ENCODE measurements at regions not wholly inside any gene's neighbourhood (a gene's known extent, or its start where the extent isn't known, plus 50 kb on each side); places are given as distances from the start of the nearest gene placed in this dataset.
"Not testable (repeated sequence)": the region's sequence is repeated elsewhere in the genome, so short reads cannot be mapped to it uniquely, and the experiment has no call there.

DNA sequence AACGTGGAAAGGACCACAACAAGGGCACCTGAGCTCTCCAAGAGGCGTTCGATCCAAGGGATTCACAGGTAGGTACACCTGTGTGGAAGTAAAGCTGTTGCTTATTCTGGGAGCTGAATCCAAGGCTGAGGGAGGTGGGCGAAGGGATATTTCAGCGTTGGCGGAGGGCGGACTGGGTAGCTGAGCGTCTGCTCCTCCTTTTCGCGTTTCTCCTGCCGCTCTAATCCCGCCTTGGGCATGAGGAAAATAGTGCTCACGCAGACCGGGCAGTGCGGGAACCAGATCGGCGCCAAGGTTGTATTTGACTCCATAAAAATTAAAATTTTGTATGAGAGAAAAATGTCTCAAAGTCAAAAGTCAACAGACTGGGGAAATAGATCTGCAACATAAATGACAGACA is 3966.2 kb upstream of the OR11H1 start:
- H3K27me3 ChIP-seq (ENCODE audit: control insufficient read depth in 2 of 2, insufficient read depth in 2 of 2, low read length in 2 of 2); H3K36me3 ChIP-seq (ENCODE audit: control insufficient read depth in 2 of 2, insufficient read depth in 2 of 2, low read length in 2 of 2); H3K9me3 ChIP-seq (ENCODE audit: control insufficient read depth in 2 of 2, low read length in 2 of 2); H3K27ac ChIP-seq (ENCODE audit: low read depth in 2 of 2, low read length in 2 of 2); H3K9ac ChIP-seq (ENCODE audit: low read depth in 1 of 2, low read length in 2 of 2); H3K4me1 ChIP-seq (ENCODE audit: control insufficient read depth in 2 of 2, insufficient read depth in 2 of 2, low read length in 2 of 2); H3K4me3 ChIP-seq (ENCODE audit: low read length in 2 of 2): not testable (repeated sequence)

DNA sequence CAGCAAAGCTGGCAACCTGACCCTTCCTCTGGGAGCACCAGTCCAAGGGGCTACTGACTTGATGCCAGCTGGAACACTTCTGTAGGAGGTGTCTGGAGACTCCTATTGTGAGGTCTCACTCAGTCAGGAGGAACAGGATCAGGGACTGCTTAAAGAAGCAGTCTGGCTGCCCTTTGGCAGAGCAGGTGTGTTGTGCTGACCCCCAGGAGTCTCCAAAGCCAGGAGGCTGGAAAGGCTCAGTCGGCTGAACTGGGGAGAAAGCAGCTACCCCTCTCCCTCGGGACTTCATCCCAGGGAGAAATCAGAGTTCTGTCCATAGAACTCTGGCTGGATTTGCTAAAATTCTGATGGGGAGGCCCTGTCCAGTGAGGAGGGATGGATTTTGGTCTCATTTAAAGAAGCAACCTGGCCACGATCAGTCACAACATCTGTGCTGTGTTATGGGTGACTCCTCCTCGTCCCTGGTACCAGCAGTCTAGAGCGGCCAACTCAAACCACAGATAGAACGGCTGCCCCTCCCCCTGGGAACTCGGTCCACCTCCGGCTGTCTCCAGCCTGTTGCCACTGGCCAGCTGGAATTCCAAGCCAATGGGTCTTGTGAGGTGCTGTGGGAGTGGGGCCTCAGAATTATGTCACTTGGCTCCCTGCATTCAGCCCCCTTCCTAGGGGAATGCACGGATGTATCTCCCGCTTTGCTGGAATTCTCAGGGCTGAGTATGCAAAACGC is 3959.0 kb upstream of the OR11H1 start:
- not testable (repeated sequence) for H3K27me3 ChIP-seq (ENCODE audit: control insufficient read depth in 2 of 2, insufficient read depth in 2 of 2, low read length in 2 of 2); H3K4me1 ChIP-seq (ENCODE audit: control insufficient read depth in 2 of 2, insufficient read depth in 2 of 2, low read length in 2 of 2); H3K27ac ChIP-seq (ENCODE audit: low read depth in 2 of 2, low read length in 2 of 2); H3K9ac ChIP-seq (ENCODE audit: low read depth in 1 of 2, low read length in 2 of 2); H3K36me3 ChIP-seq (ENCODE audit: control insufficient read depth in 2 of 2, insufficient read depth in 2 of 2, low read length in 2 of 2); H3K4me3 ChIP-seq (ENCODE audit: low read length in 2 of 2)
- peaks cover 7 to 13% of the 10 kb centered on the region in 2 donors for H3K9me3 ChIP-seq (ENCODE audit: control insufficient read depth in 2 of 2, low read length in 2 of 2)

- not testable (repeated sequence) for H3K27ac ChIP-seq (ENCODE audit: low read depth in 2 of 2, low read length in 2 of 2); H3K36me3 ChIP-seq (ENCODE audit: control insufficient read depth in 2 of 2, insufficient read depth in 2 of 2, low read length in 2 of 2); H3K4me3 ChIP-seq (ENCODE audit: low read length in 2 of 2); H3K4me1 ChIP-seq (ENCODE audit: control insufficient read depth in 2 of 2, insufficient read depth in 2 of 2, low read length in 2 of 2); H3K27me3 ChIP-seq (ENCODE audit: control insufficient read depth in 2 of 2, insufficient read depth in 2 of 2, low read length in 2 of 2); H3K9ac ChIP-seq (ENCODE audit: low read depth in 1 of 2, low read length in 2 of 2)
- H3K9me3 ChIP-seq (ENCODE audit: control insufficient read depth in 2 of 2, low read length in 2 of 2), result peaks cover 7 to 18% of the 10 kb centered on the region in 2 donors
These were observed 3958.4 kb upstream of the OR11H1 start for GRCh38 chr22:11569564-11569940.

- H3K36me3 ChIP-seq (ENCODE audit: control insufficient read depth in 2 of 2, insufficient read depth in 2 of 2, low read length in 2 of 2); H3K4me3 ChIP-seq (ENCODE audit: low read length in 2 of 2); H3K27ac ChIP-seq (ENCODE audit: low read depth in 2 of 2, low read length in 2 of 2); H3K4me1 ChIP-seq (ENCODE audit: control insufficient read depth in 2 of 2, insufficient read depth in 2 of 2, low read length in 2 of 2); H3K9ac ChIP-seq (ENCODE audit: low read depth in 1 of 2, low read length in 2 of 2); H3K27me3 ChIP-seq (ENCODE audit: control insufficient read depth in 2 of 2, insufficient read depth in 2 of 2, low read length in 2 of 2): not testable (repeated sequence)
- peaks cover 9 to 20% of the 10 kb centered on the region in 2 donors for H3K9me3 ChIP-seq (ENCODE audit: control insufficient read depth in 2 of 2, low read length in 2 of 2)
These were observed 3954.8 kb upstream of the OR11H1 start for GRCh38 chr22:11573154-11573553.

DNA sequence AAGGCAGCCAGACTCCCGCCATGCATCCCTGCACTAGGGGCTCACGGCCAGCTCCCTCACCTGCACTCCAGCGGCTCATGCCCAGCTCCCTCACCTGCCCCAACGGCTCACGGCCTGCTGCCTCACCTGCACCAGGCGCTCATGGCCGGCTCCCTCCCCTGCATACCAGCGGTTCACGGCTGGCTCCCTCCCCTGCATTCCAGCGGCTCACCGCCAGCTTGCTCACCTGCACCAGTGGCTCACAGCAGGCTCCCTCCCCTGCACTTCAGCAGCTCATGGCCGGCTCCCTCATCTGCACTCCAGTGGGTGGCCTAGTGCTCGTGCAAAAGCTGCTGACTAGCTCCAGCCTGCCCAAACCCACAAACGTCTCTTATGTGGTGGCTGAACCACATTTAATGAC is 3953.8 kb upstream of the OR11H1 start:
- not testable (repeated sequence) for H3K36me3 ChIP-seq (ENCODE audit: control insufficient read depth in 2 of 2, insufficient read depth in 2 of 2, low read length in 2 of 2); H3K4me1 ChIP-seq (ENCODE audit: control insufficient read depth in 2 of 2, insufficient read depth in 2 of 2, low read length in 2 of 2); H3K27ac ChIP-seq (ENCODE audit: low read depth in 2 of 2, low read length in 2 of 2); H3K27me3 ChIP-seq (ENCODE audit: control insufficient read depth in 2 of 2, insufficient read depth in 2 of 2, low read length in 2 of 2); H3K9ac ChIP-seq (ENCODE audit: low read depth in 1 of 2, low read length in 2 of 2); H3K4me3 ChIP-seq (ENCODE audit: low read length in 2 of 2)
- peaks cover 8 to 14% of the 10 kb centered on the region in 2 donors for H3K9me3 ChIP-seq (ENCODE audit: control insufficient read depth in 2 of 2, low read length in 2 of 2)

DNA sequence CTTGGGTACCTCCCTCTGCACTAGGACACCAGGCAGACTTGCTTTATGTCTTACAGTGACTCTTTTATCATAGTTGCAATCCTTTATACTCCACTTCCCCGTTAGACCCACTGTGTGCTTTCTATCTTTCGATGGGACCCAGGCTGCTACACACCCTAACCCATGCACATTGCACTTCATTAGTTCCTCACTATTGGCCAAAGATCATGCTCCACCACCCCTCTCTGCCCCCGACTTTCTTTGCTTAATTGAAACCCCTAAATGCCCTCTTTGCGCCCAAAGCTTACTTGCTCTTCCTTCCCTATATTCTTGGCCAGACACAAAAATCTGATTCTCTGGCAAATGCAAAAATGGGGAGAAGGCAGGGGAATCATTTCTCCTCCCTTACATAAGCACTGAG is 3953.3 kb upstream of the OR11H1 start:
- not testable (repeated sequence) for H3K4me3 ChIP-seq (ENCODE audit: low read length in 2 of 2); H3K9ac ChIP-seq (ENCODE audit: low read depth in 1 of 2, low read length in 2 of 2); H3K27me3 ChIP-seq (ENCODE audit: control insufficient read depth in 2 of 2, insufficient read depth in 2 of 2, low read length in 2 of 2); H3K4me1 ChIP-seq (ENCODE audit: control insufficient read depth in 2 of 2, insufficient read depth in 2 of 2, low read length in 2 of 2); H3K36me3 ChIP-seq (ENCODE audit: control insufficient read depth in 2 of 2, insufficient read depth in 2 of 2, low read length in 2 of 2); H3K27ac ChIP-seq (ENCODE audit: low read depth in 2 of 2, low read length in 2 of 2)
- H3K9me3 ChIP-seq (ENCODE audit: control insufficient read depth in 2 of 2, low read length in 2 of 2), result peaks cover 4 to 14% of the 10 kb centered on the region in 2 donors

GRCh38 chr22:11576740-11577139 is 3951.3 kb upstream of the OR11H1 start:
- H3K9me3 ChIP-seq (ENCODE audit: control insufficient read depth in 2 of 2, low read length in 2 of 2), result peaks cover 2 to 13% of the 10 kb centered on the region in 2 donors
- not testable (repeated sequence) for H3K9ac ChIP-seq (ENCODE audit: low read depth in 1 of 2, low read length in 2 of 2); H3K27me3 ChIP-seq (ENCODE audit: control insufficient read depth in 2 of 2, insufficient read depth in 2 of 2, low read length in 2 of 2); H3K4me1 ChIP-seq (ENCODE audit: control insufficient read depth in 2 of 2, insufficient read depth in 2 of 2, low read length in 2 of 2); H3K36me3 ChIP-seq (ENCODE audit: control insufficient read depth in 2 of 2, insufficient read depth in 2 of 2, low read length in 2 of 2); H3K27ac ChIP-seq (ENCODE audit: low read depth in 2 of 2, low read length in 2 of 2); H3K4me3 ChIP-seq (ENCODE audit: low read length in 2 of 2)

DNA sequence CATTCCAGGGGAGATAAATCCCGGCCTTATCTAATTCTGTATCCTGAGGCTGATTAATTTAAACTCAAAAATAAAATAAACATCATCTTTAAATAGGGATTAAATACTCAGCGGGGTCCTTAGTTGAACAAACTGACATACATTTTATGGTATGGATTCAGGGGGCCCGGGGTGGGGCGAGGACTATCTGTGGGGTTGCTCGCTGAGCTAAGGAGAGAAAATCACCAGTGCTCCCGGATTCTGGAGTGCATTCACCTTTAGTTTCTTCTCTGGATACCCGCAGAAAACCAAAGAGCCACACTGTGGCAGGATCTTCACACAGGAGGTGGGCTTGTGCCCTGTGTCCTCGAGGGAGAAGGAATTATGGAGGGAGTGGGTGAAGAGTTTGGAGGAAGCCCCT is 3949.9 kb upstream of the OR11H1 start:
- H3K4me3 ChIP-seq (ENCODE audit: low read length in 2 of 2); H3K27ac ChIP-seq (ENCODE audit: low read depth in 2 of 2, low read length in 2 of 2); H3K27me3 ChIP-seq (ENCODE audit: control insufficient read depth in 2 of 2, insufficient read depth in 2 of 2, low read length in 2 of 2); H3K9ac ChIP-seq (ENCODE audit: low read depth in 1 of 2, low read length in 2 of 2); H3K4me1 ChIP-seq (ENCODE audit: control insufficient read depth in 2 of 2, insufficient read depth in 2 of 2, low read length in 2 of 2); H3K36me3 ChIP-seq (ENCODE audit: control insufficient read depth in 2 of 2, insufficient read depth in 2 of 2, low read length in 2 of 2): not testable (repeated sequence)
- peaks cover 2 to 18% of the 10 kb centered on the region in 2 donors for H3K9me3 ChIP-seq (ENCODE audit: control insufficient read depth in 2 of 2, low read length in 2 of 2)

GRCh38 chr22:11578551-11578950 is 3949.4 kb upstream of the OR11H1 start:
- H3K9me3 ChIP-seq (ENCODE audit: control insufficient read depth in 2 of 2, low read length in 2 of 2), result peaks cover 2 to 18% of the 10 kb centered on the region in 2 donors
- H3K27ac ChIP-seq (ENCODE audit: low read depth in 2 of 2, low read length in 2 of 2); H3K27me3 ChIP-seq (ENCODE audit: control insufficient read depth in 2 of 2, insufficient read depth in 2 of 2, low read length in 2 of 2); H3K4me1 ChIP-seq (ENCODE audit: control insufficient read depth in 2 of 2, insufficient read depth in 2 of 2, low read length in 2 of 2); H3K9ac ChIP-seq (ENCODE audit: low read depth in 1 of 2, low read length in 2 of 2); H3K4me3 ChIP-seq (ENCODE audit: low read length in 2 of 2); H3K36me3 ChIP-seq (ENCODE audit: control insufficient read depth in 2 of 2, insufficient read depth in 2 of 2, low read length in 2 of 2): not testable (repeated sequence)

GRCh38 chr22:11582048-11582447 is 3945.9 kb upstream of the OR11H1 start:
- not testable (repeated sequence) for H3K27ac ChIP-seq (ENCODE audit: low read depth in 2 of 2, low read length in 2 of 2); H3K36me3 ChIP-seq (ENCODE audit: control insufficient read depth in 2 of 2, insufficient read depth in 2 of 2, low read length in 2 of 2); H3K4me3 ChIP-seq (ENCODE audit: low read length in 2 of 2); H3K4me1 ChIP-seq (ENCODE audit: control insufficient read depth in 2 of 2, insufficient read depth in 2 of 2, low read length in 2 of 2); H3K9me3 ChIP-seq (ENCODE audit: control insufficient read depth in 2 of 2, low read length in 2 of 2); H3K9ac ChIP-seq (ENCODE audit: low read depth in 1 of 2, low read length in 2 of 2); H3K27me3 ChIP-seq (ENCODE audit: control insufficient read depth in 2 of 2, insufficient read depth in 2 of 2, low read length in 2 of 2)

- H3K27me3 ChIP-seq (ENCODE audit: control insufficient read depth in 2 of 2, insufficient read depth in 2 of 2, low read length in 2 of 2); H3K27ac ChIP-seq (ENCODE audit: low read depth in 2 of 2, low read length in 2 of 2); H3K9ac ChIP-seq (ENCODE audit: low read depth in 1 of 2, low read length in 2 of 2); H3K4me3 ChIP-seq (ENCODE audit: low read length in 2 of 2); H3K9me3 ChIP-seq (ENCODE audit: control insufficient read depth in 2 of 2, low read length in 2 of 2); H3K36me3 ChIP-seq (ENCODE audit: control insufficient read depth in 2 of 2, insufficient read depth in 2 of 2, low read length in 2 of 2); H3K4me1 ChIP-seq (ENCODE audit: control insufficient read depth in 2 of 2, insufficient read depth in 2 of 2, low read length in 2 of 2): not testable (repeated sequence)
These were observed 3943.8 kb upstream of the OR11H1 start for GRCh38 chr22:11584231-11584630.
